Neutrophil (primary cell): ENCODE measurements at regions not wholly inside any gene's neighbourhood (a gene's known extent, or its start where the extent isn't known, plus 50 kb on each side); places are given as distances from the start of the nearest gene placed in this dataset.

Experiments used
- H3K27ac ChIP-seq: fragments of 200-600 bp; sonication (generic); 2 replicates; pipeline ENCODE4 v1.5.1; 2016; ENCODE audit warnings: mild to moderate bottlenecking, moderate library complexity
- H3K27me3 ChIP-seq: fragments of 200-600 bp; sonication (generic); 2 replicates; pipeline ENCODE4 v1.6.0; 2016; ENCODE audit warnings: mild to moderate bottlenecking
- H3K36me3 ChIP-seq: fragments of 200-600 bp; sonication (generic); 2 replicates; pipeline ENCODE4 v1.5.1; 2017
- H3K4me1 ChIP-seq, 2 experiments: fragments of 200-600 bp in 1 of 2; sonication (generic) in 1 of 2; 1 replicate in 1 of 2; 2 replicates in 1 of 2; pipeline versions ENCODE4 v1.5.1 to v1.6.1; 2013 to 2016; ENCODE audit warnings: low read depth in 1 of 2, low read length in 1 of 2, mild to moderate bottlenecking in 1 of 2, moderate library complexity in 1 of 2; ENCODE audit not compliant: control insufficient read depth in 1 of 2, insufficient read depth in 1 of 2
- H3K4me3 ChIP-seq, 2 experiments: fragments of 200-600 bp in 1 of 2; sonication (generic) in 1 of 2; 1 replicate in 1 of 2; 2 replicates in 1 of 2; pipeline ENCODE4 v1.5.1; 2013 to 2016; ENCODE audit warnings: low read depth in 1 of 2, low read length in 1 of 2, mild to moderate bottlenecking in 1 of 2, moderate library complexity in 1 of 2
- H3K9me3 ChIP-seq: fragments of 200-600 bp; sonication (generic); 2 replicates; pipeline ENCODE4 v1.5.1; 2016
- CTCF ChIP-seq: fragments of 200-600 bp; sonication (generic); IDR thresholded peaks from 2 replicates; pipeline ENCODE4 v1.5.1; 2016; ENCODE audit warnings: antibody characterized with exemption

GRCh38 chr2:101624706-101625332 lies 72.7 kb upstream of the MAP4K4 start:
- Histone ChIP-seq H3K9me3 (no peaks in the 10 kb centered on the region), H3K4me1 (peaks cover 49 to 54% of the 10 kb centered on the region in 2 experiments), H3K27ac (peak overlapping the region; percentile 71), H3K4me3 (no peak overlapping the region), H3K27me3 (peaks cover 37% of the 10 kb centered on the region), H3K36me3 (no peaks in the 10 kb centered on the region)
- TF ChIP-seq CTCF, result no peak

- H3K4me1 ChIP-seq, result peaks cover 60 to 66% of the 10 kb centered on the region in 2 experiments
- H3K27ac ChIP-seq, result peak overlapping the region; percentile 88
- H3K36me3 ChIP-seq, result no peaks in the 10 kb centered on the region
- H3K27me3 ChIP-seq, result peaks cover 33% of the 10 kb centered on the region
- H3K9me3 ChIP-seq, result no peaks in the 10 kb centered on the region
- peak overlapping the region; percentile 32 to 34 for H3K4me3 ChIP-seq
- no peak for TF ChIP-seq CTCF
These were observed 74.4 kb upstream of the MAP4K4 start for GRCh38 chr2:101623031-101623521.

GRCh38 chr2:101622210-101623030 lies 75.1 kb upstream of the MAP4K4 start:
- H3K9me3 ChIP-seq, result no peaks in the 10 kb centered on the region
- H3K27me3 ChIP-seq, result peaks cover 40% of the 10 kb centered on the region
- H3K36me3 ChIP-seq, result no peaks in the 10 kb centered on the region
- H3K4me3 ChIP-seq, result peak overlapping the region in 1 of 2 experiments; percentile 32
- TF ChIP-seq CTCF, result no peak
- peak overlapping the region; percentile 88 for H3K27ac ChIP-seq
- H3K4me1 ChIP-seq, result peaks cover 55 to 61% of the 10 kb centered on the region in 2 experiments

- H3K4me3 ChIP-seq, result no peak overlapping the region
- H3K9me3 ChIP-seq, result no peaks in the 10 kb centered on the region
- H3K36me3 ChIP-seq, result no peaks in the 10 kb centered on the region
- no peak for TF ChIP-seq CTCF
- peaks cover 40% of the 10 kb centered on the region for H3K27me3 ChIP-seq
- peak overlapping the region; percentile 47 for H3K27ac ChIP-seq
- H3K4me1 ChIP-seq, result peaks cover 28 to 36% of the 10 kb centered on the region in 2 experiments
These were observed 78.3 kb upstream of the MAP4K4 start for GRCh38 chr2:101619191-101619591.

GRCh38 chr2:101617796-101618195 lies 79.7 kb upstream of the MAP4K4 start:
- Histone ChIP-seq H3K27ac (no peak overlapping the region), H3K9me3 (no peaks in the 10 kb centered on the region), H3K27me3 (peaks cover 40% of the 10 kb centered on the region), H3K36me3 (no peaks in the 10 kb centered on the region), H3K4me1 (peaks cover 15 to 24% of the 10 kb centered on the region in 2 experiments), H3K4me3 (no peak overlapping the region)
- no peak for TF ChIP-seq CTCF
